ENCODE measurements at regions not wholly inside any gene's neighbourhood (a gene's known extent, or its start where the extent isn't known, plus 50 kb on each side); places are given as distances from the start of the nearest gene placed in this dataset.

GRCh38 chr12:92466391-92467305, 236.1 kb upstream of the PLEKHG7 start:
- Histone ChIP-seq H3K36me3 (ENCODE audit: low read depth, low read length) (no peaks in the 10 kb centered on the region), H2AFZ (ENCODE audit: low read length) (no peak overlapping the region), H3K27me3 (ENCODE audit: low read length) (no peaks in the 10 kb centered on the region), H3K4me1 (ENCODE audit: insufficient read depth, low read length) (peaks cover 11% of the 10 kb centered on the region), H3K4me3 (ENCODE audit: low read length) (no peak overlapping the region), H4K20me1 (ENCODE audit: low read length) (no peaks in the 10 kb centered on the region), H3K4me2 (ENCODE audit: low read length) (no peak overlapping the region), H3K9me2 (replicated peaks; ENCODE audit: low read length) (no peaks in the 10 kb centered on the region), H3K9me3 (ENCODE audit: low read length) (no peaks in the 10 kb centered on the region), H3F3A (ENCODE audit: low read length, unreplicated experiment) (no peaks in the 10 kb centered on the region), H3K9ac (ENCODE audit: low read length) (no peak overlapping the region), H3K79me2 (ENCODE audit: low read length) (no peaks in the 10 kb centered on the region), H3K27ac (ENCODE audit: low read length) (no peak overlapping the region)
- POLR2A ChIA-PET (ENCODE audit: unreplicated experiment), result no interaction called here
- CTCF ChIA-PET, result no interaction called here
- DNase-seq (no peak), ATAC-seq (no peak)
- no TSS peak for BruUV-seq (replicated peaks)
- intact Hi-C loops (cut with micrococcal nuclease), result no loop called here
- TF ChIP-seq CTCF (conservative IDR thresholded peaks at IDR 0.05; ENCODE audit: low read depth, low read length) (no peak), EZH2phosphoT487 (IDR thresholded peaks at IDR 0.05; ENCODE audit: borderline replicate concordance, low read length) (no peak), EZH2 (IDR thresholded peaks at IDR 0.05; ENCODE audit: low read length, unreplicated experiment) (no peak)

GRCh38 chr12:92465786-92466295, 236.9 kb upstream of the PLEKHG7 start:
- TF ChIP-seq EZH2phosphoT487 (IDR thresholded peaks at IDR 0.05; ENCODE audit: borderline replicate concordance, low read length), result no peak
- no peak for TF ChIP-seq CTCF (conservative IDR thresholded peaks at IDR 0.05; ENCODE audit: low read depth, low read length)
- TF ChIP-seq EZH2 (IDR thresholded peaks at IDR 0.05; ENCODE audit: low read length, unreplicated experiment), result no peak
- Histone ChIP-seq H3K9me2 (replicated peaks; ENCODE audit: low read length) (no peaks in the 10 kb centered on the region), H4K20me1 (ENCODE audit: low read length) (no peaks in the 10 kb centered on the region), H3K4me2 (ENCODE audit: low read length) (no peak overlapping the region), H3K36me3 (ENCODE audit: low read depth, low read length) (no peaks in the 10 kb centered on the region), H3K4me1 (ENCODE audit: insufficient read depth, low read length) (peaks cover 11% of the 10 kb centered on the region), H3K79me2 (ENCODE audit: low read length) (no peaks in the 10 kb centered on the region), H3K9me3 (ENCODE audit: low read length) (no peaks in the 10 kb centered on the region), H2AFZ (ENCODE audit: low read length) (no peak overlapping the region), H3K27ac (ENCODE audit: low read length) (no peak overlapping the region), H3F3A (ENCODE audit: low read length, unreplicated experiment) (no peaks in the 10 kb centered on the region), H3K9ac (ENCODE audit: low read length) (no peak overlapping the region), H3K4me3 (ENCODE audit: low read length) (no peak overlapping the region), H3K27me3 (ENCODE audit: low read length) (no peaks in the 10 kb centered on the region)
- DNase-seq, result no peak
- POLR2A ChIA-PET (ENCODE audit: unreplicated experiment), result no interaction called here
- CTCF ChIA-PET, result no interaction called here
- BruUV-seq (replicated peaks), result no TSS peak
- no peak for ATAC-seq
- intact Hi-C loops (cut with micrococcal nuclease), result no loop called here

GRCh38 chr12:92464911-92465310, 237.9 kb upstream of the PLEKHG7 start:
- H3K4me1 ChIP-seq (ENCODE audit: insufficient read depth, low read length), result 0 out of 2 replicates have a peak, but pooled peaks cover 3% of the 10 kb centered on the region
- H4K20me1 ChIP-seq (ENCODE audit: low read length), result no peaks in the 10 kb centered on the region
- DNase-seq, result no peak
- no peak overlapping the region for H2AFZ ChIP-seq (ENCODE audit: low read length)
- H3K9ac ChIP-seq (ENCODE audit: low read length), result no peak overlapping the region
- intact Hi-C loops (cut with micrococcal nuclease), result no loop called here
- no peak overlapping the region for H3K4me3 ChIP-seq (ENCODE audit: low read length)
- no peak overlapping the region for H3K27ac ChIP-seq (ENCODE audit: low read length)
- BruUV-seq (replicated peaks), result no TSS peak
- CTCF ChIA-PET, result no interaction called here
- no peaks in the 10 kb centered on the region for H3K36me3 ChIP-seq (ENCODE audit: low read depth, low read length)
- H3K79me2 ChIP-seq (ENCODE audit: low read length), result no peaks in the 10 kb centered on the region
- H3K9me2 ChIP-seq (replicated peaks; ENCODE audit: low read length), result no peaks in the 10 kb centered on the region
- H3K27me3 ChIP-seq (ENCODE audit: low read length), result no peaks in the 10 kb centered on the region
- no peak for ATAC-seq
- POLR2A ChIA-PET (ENCODE audit: unreplicated experiment), result no interaction called here
- H3K4me2 ChIP-seq (ENCODE audit: low read length), result no peak overlapping the region
- H3K9me3 ChIP-seq (ENCODE audit: low read length), result no peaks in the 10 kb centered on the region
- TF ChIP-seq CTCF (conservative IDR thresholded peaks at IDR 0.05; ENCODE audit: low read depth, low read length) (no peak), EZH2phosphoT487 (IDR thresholded peaks at IDR 0.05; ENCODE audit: borderline replicate concordance, low read length) (no peak), EZH2 (IDR thresholded peaks at IDR 0.05; ENCODE audit: low read length, unreplicated experiment) (no peak)
- no peaks in the 10 kb centered on the region for H3F3A ChIP-seq (ENCODE audit: low read length, unreplicated experiment)
